Tibial artery (tissue), 4 donors: ENCODE measurements at regions not wholly inside any gene's neighbourhood (a gene's known extent, or its start where the extent isn't known, plus 50 kb on each side); places are given as distances from the start of the nearest gene placed in this dataset.

Experiments used
- DNase-seq, 2 donors: peaks; one replicate each; pipeline ENCODE4 v3.0.0-alpha.2; 2019
- H3K27ac ChIP-seq, 2 donors: fragments of 200-600 bp; sonication (generic) in 1 of 2; 1 replicate in 1 of 2; 2 replicates in 1 of 2; pipeline ENCODE4 v1.5.1; 2018 to 2019; ENCODE audit warnings: mild to moderate bottlenecking in 1 of 2
- H3K27me3 ChIP-seq, 2 donors: fragments of 200-600 bp; sonication (generic) in 1 of 2; one replicate each; pipeline versions ENCODE4 v1.5.1 to v1.6.0; 2016 to 2019
- H3K36me3 ChIP-seq, 3 donors: fragments of 200-600 bp; sonication (generic) in 2 of 3; one replicate each; pipeline ENCODE4 v1.5.1; 2016 to 2019; ENCODE audit warnings: mild to moderate bottlenecking in 2 of 3
- H3K4me1 ChIP-seq, 4 donors: fragments of 200-600 bp; sonication (generic) in 2 of 4; 1 replicate in 3 of 4; 2 replicates in 1 of 4; pipeline ENCODE4 v1.5.1; 2016 to 2019
- H3K4me3 ChIP-seq, 2 donors: fragments of 200-600 bp; sonication (generic) in 1 of 2; 1 replicate in 1 of 2; 2 replicates in 1 of 2; pipeline ENCODE4 v1.5.1; 2018 to 2019; ENCODE audit warnings: mild to moderate bottlenecking in 2 of 2
- H3K9me3 ChIP-seq, 3 donors: fragments of 200-600 bp; sonication (generic) in 1 of 3; one replicate each; pipeline ENCODE4 v1.5.1; 2016 to 2019
- CTCF ChIP-seq, 2 experiments: fragments of 200-600 bp in 1 of 2; fragments of 450-650 bp in 1 of 2; IDR thresholded peaks; one replicate each; pipeline ENCODE4 v1.5.1; 2017 to 2019; ENCODE audit warnings: antibody characterized with exemption in 2 of 2, mild to moderate bottlenecking in 1 of 2, moderate library complexity in 1 of 2
- intact Hi-C: fragments of 100-400 bp; cut with DNase I; formaldehyde crosslinking; loops from one replicate; pipeline ENCODE4 v1.15.0; 2023; ENCODE audit warnings: low total_unique reads

DNA sequence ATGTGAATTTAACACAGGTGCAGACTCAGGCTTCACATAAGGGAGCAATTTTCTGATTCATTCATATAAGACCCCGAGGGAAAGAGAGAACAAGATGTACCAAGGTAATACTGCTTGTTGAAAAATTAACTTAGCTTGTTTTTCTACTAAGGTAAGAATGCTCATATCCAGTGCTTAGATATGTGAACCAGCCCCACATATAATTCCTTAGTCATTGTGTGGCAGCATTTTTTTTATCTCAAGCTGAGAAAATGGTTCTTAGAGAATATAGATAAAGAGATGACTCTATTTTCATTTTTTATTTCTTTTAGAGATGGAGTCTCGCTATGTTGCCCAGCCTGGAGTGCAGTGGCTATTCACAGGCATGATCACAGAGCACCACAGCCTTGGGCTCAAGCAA lies 121.8 kb upstream of the SEM1 start:
- no peak for TF ChIP-seq CTCF (IDR thresholded peaks at IDR 0.05)

DNA sequence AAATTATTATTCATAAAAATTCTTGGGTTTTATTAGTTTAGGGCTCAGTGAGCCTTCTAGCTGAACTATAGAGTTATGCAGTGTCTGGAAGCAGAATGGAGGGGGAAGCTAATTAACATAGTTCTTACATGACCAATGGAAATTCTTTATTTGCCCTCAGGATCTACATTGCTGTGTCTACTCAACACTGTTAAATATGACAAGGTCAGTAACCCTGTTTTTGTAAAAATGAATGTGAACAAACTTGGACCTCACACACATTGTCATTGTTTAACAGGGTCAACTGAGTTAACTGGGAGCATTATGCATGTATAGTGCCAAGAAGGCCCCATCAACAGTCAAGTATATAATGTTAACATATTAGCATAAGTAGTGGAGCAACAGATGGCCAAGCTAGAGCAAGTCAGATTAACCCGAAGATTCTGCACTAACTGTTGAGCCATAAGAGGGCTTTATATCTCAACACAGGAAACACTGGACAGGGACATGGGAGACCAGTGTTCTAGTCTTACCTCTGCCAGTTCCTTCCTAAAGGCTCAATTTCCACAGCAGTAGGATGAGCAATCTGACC lies 122.5 kb upstream of the SEM1 start:
- Histone ChIP-seq H3K4me3 (no peak overlapping the region), H3K27me3 (no peaks in the 10 kb centered on the region)

More for the DNA sequence above, 121.8 kb upstream of the SEM1 start:
- Histone ChIP-seq H3K9me3 (no peaks in the 10 kb centered on the region), H3K27ac (no peak overlapping the region), H3K36me3 (no peaks in the 10 kb centered on the region), H3K27me3 (no peaks in the 10 kb centered on the region), H3K4me3 (no peak overlapping the region), H3K4me1 (peaks cover 0 to 16% (median 0%) of the 10 kb centered on the region in 4 donors)
- no peak for DNase-seq
- intact Hi-C loops, result no loop called here

DNA sequence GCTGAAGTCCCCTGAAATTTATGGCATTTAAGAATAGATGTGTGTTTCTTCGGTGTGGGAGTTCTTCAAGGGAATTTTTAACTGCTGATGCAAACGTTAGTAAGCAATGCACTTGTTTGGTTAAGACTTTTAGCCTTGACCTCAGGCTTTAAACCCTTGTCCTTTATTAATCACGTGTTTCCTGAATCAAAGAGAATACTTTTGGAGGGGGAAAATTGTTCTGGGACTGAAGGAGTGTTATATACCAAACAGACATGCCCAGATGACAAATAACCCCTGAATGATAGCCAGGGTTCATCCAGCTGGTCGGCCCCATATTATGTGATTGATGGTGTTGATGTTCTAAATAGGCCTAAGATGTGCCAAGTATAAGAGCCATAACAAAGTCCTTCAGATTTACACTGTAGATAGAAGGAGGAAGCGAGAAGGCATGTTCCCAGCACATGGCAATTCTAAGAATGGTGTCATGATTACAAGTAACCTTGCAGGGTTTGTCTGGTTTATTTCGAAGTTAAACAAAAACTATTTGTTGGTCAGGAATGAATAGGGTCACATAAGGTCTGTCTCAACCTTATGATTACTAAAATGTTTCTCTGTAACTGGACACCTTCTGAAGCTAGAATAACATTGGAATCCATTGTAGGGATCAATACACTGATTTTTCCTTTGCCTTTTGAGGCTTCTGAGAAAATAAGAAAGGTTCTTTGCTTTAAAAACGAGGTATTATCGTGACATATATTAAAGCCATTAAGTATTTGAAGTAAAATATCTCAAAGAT lies 124.2 kb upstream of the SEM1 start:
- Histone ChIP-seq H3K27ac (no peak overlapping the region), H3K27me3 (no peaks in the 10 kb centered on the region), H3K4me1 (peaks cover 0 to 30% (median 0%) of the 10 kb centered on the region in 4 donors), H3K9me3 (no peaks in the 10 kb centered on the region), H3K4me3 (no peak overlapping the region), H3K36me3 (no peaks in the 10 kb centered on the region)
- DNase-seq, result no peak
- intact Hi-C loops, result no loop called here
- TF ChIP-seq CTCF (IDR thresholded peaks at IDR 0.05), result no peak

More for the DNA sequence above, 122.5 kb upstream of the SEM1 start:
- no peaks in the 10 kb centered on the region for H3K36me3 ChIP-seq
- H3K4me1 ChIP-seq, result peaks cover 0 to 22% (median 0%) of the 10 kb centered on the region in 4 donors
- no peaks in the 10 kb centered on the region for H3K9me3 ChIP-seq
- H3K27ac ChIP-seq, result no peak overlapping the region
- intact Hi-C loops, result no loop called here
- no peak for TF ChIP-seq CTCF (IDR thresholded peaks at IDR 0.05)
- DNase-seq, result no peak

DNA sequence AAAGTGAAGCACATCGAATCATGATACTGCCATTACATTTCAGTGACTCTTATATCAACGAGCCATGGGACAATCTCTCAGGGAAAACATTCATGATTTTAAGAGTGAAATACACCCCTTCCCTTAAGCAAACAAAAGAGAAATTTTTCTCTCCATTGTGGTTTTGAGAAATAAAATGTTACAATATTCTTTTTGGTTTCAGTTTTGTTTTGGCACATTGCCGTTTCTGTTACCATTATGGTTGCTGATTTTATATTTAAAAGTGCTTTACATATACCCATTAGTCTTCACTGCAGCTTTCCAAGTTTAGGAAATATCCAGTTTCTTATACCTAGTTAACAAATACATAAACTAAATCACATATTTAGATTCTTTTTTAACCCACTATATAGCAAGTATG lies 126.8 kb upstream of the SEM1 start:
- Histone ChIP-seq H3K27ac (no peak overlapping the region), H3K9me3 (no peaks in the 10 kb centered on the region), H3K27me3 (no peaks in the 10 kb centered on the region), H3K36me3 (no peaks in the 10 kb centered on the region), H3K4me3 (no peak overlapping the region), H3K4me1 (peaks cover 0 to 30% (median 0%) of the 10 kb centered on the region in 4 donors)
- intact Hi-C loops, result no loop called here
- no peak for TF ChIP-seq CTCF (IDR thresholded peaks at IDR 0.05)
- no peak for DNase-seq

DNA sequence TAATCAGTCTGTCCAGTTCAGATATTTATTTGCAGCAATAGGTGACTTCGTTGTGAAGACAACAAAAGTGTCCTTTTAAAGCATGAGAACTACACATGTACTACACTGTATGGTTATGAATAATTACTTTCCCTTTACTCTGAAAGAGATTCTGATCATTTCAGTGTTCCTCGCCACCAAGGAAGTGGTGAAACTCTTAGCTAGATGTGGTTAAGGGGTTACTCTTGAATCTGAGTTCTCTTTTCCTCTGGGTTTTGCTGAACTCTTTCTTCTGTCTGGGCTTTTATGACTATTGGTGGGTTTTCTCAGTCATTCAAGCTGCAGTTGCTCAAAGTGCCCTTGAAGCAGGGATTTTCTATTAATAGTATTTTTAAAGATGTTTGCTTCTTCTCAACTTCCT lies 127.9 kb upstream of the SEM1 start:
- no peak for DNase-seq
- no peak for TF ChIP-seq CTCF (IDR thresholded peaks at IDR 0.05)
- intact Hi-C loops, result no loop called here
- H3K4me3 ChIP-seq, result no peak overlapping the region
- H3K9me3 ChIP-seq, result no peaks in the 10 kb centered on the region
- H3K4me1 ChIP-seq, result peaks cover 0 to 27% (median 0%) of the 10 kb centered on the region in 4 donors
- no peak overlapping the region for H3K27ac ChIP-seq
- H3K27me3 ChIP-seq, result no peaks in the 10 kb centered on the region
- no peaks in the 10 kb centered on the region for H3K36me3 ChIP-seq
